Naive thymus-derived CD8-positive, alpha-beta T cell (primary cell): ENCODE measurements at regions not wholly inside any gene's neighbourhood (a gene's known extent, or its start where the extent isn't known, plus 50 kb on each side); places are given as distances from the start of the nearest gene placed in this dataset.

Experiments used
- ATAC-seq, 2 donors: fragments of 150-1000 bp; cut with Tn5 transposase in 1 of 2; sonication (Bioruptor Pico), chemical (Tn5 transposase) in 1 of 2; 1 replicate in 1 of 2; 2 replicates in 1 of 2; pipeline ENCODE4 v1.10.0; 2021; ENCODE audit warnings: mild to moderate bottlenecking in 2 of 2, moderate library complexity in 2 of 2
- POLR2A ChIA-PET: fragments of 350-600 bp; sonication (Branson Sonifier 250); formaldehyde crosslinking; loops from one replicate; lab custom pipeline; 2021; ENCODE audit warnings: antibody characterized with exemption; lab: Charles Lee
- DNase-seq, 10 donors: peaks; one replicate each; pipeline versions ENCODE4 v3.0.0 to v3.0.0-alpha.2; 2020 to 2022
- H3K27ac Mint-ChIP-seq, 10 donors: one replicate each; pipeline ENCODE4 v1.8.0; 2020 to 2022; ENCODE audit warnings: mild to moderate bottlenecking in 10 of 10, mixed read lengths in 10 of 10, moderate library complexity in 4 of 10, inconsistent platforms in 1 of 10
- H3K27me3 Mint-ChIP-seq, 5 donors: one replicate each; pipeline ENCODE4 v1.8.0; 2021 to 2022; ENCODE audit warnings: mixed read lengths in 5 of 5
- H3K36me3 Mint-ChIP-seq, 3 donors: one replicate each; pipeline ENCODE4 v1.8.0; 2020 to 2022; ENCODE audit warnings: mixed read lengths in 3 of 3, mild to moderate bottlenecking in 2 of 3, inconsistent platforms in 1 of 3
- H3K4me1 Mint-ChIP-seq, 4 donors: one replicate each; pipeline ENCODE4 v1.8.0; 2021 to 2022; ENCODE audit warnings: mixed read lengths in 4 of 4
- H3K4me3 Mint-ChIP-seq, 10 donors: one replicate each; pipeline ENCODE4 v1.8.0; 2020 to 2022; ENCODE audit warnings: mild to moderate bottlenecking in 10 of 10, mixed read lengths in 10 of 10, moderate library complexity in 6 of 10, inconsistent platforms in 1 of 10
- H3K9me3 Mint-ChIP-seq, 9 donors: one replicate each; pipeline ENCODE4 v1.8.0; 2020 to 2022; ENCODE audit warnings: mixed read lengths in 9 of 9, mild to moderate bottlenecking in 3 of 9, inconsistent platforms in 1 of 9, moderate library complexity in 1 of 9

GRCh38 chr1:20432341-20432740, 53.7 kb downstream of the CAMK2N1 start:
- no peak overlapping the region for H3K27ac Mint-ChIP-seq
- peaks cover 0 to 2% (median 0%) of the 10 kb centered on the region in 9 donors for H3K9me3 Mint-ChIP-seq
- DNase-seq (no peak), ATAC-seq (no peak)
- no peak overlapping the region for H3K4me3 Mint-ChIP-seq
- no peaks in the 10 kb centered on the region for H3K4me1 Mint-ChIP-seq
- H3K36me3 Mint-ChIP-seq = no peaks in the 10 kb centered on the region
- H3K27me3 Mint-ChIP-seq = peaks cover 23 to 95% (median 62%) of the 10 kb centered on the region in 5 donors
- POLR2A ChIA-PET = no interaction called here

GRCh38 chr1:20431176-20431460, 54.9 kb downstream of the CAMK2N1 start:
- H3K36me3 Mint-ChIP-seq = no peaks in the 10 kb centered on the region
- DNase-seq (no peak), ATAC-seq (no peak)
- H3K9me3 Mint-ChIP-seq = peaks cover 0 to 5% (median 0%) of the 10 kb centered on the region in 9 donors
- H3K27ac Mint-ChIP-seq = no peak overlapping the region
- POLR2A ChIA-PET = no interaction called here
- H3K4me1 Mint-ChIP-seq = no peaks in the 10 kb centered on the region
- peaks cover 23 to 88% (median 55%) of the 10 kb centered on the region in 5 donors for H3K27me3 Mint-ChIP-seq
- H3K4me3 Mint-ChIP-seq = no peak overlapping the region

- DNase-seq (peak in 5 of 10 donors; percentile 5 to 29 (median 9)), ATAC-seq (no peak)
- Mint-ChIP-seq H3K27ac (no peak overlapping the region), H3K27me3 (peaks cover 23 to 83% (median 51%) of the 10 kb centered on the region in 5 donors), H3K36me3 (no peaks in the 10 kb centered on the region), H3K4me1 (no peaks in the 10 kb centered on the region), H3K9me3 (peaks cover 0 to 11% (median under 1%) of the 10 kb centered on the region in 9 donors), H3K4me3 (no peak overlapping the region)
- POLR2A ChIA-PET = no interaction called here
These were observed 55.4 kb downstream of the CAMK2N1 start for GRCh38 chr1:20430355-20431175.

- Mint-ChIP-seq H3K27me3 (peaks cover 20 to 70% (median 39%) of the 10 kb centered on the region in 5 donors), H3K9me3 (peaks cover 0 to 23% (median 7%) of the 10 kb centered on the region in 9 donors), H3K27ac (no peak overlapping the region), H3K4me3 (no peak overlapping the region), H3K36me3 (no peaks in the 10 kb centered on the region), H3K4me1 (no peaks in the 10 kb centered on the region)
- DNase-seq (no peak), ATAC-seq (no peak)
- POLR2A ChIA-PET = no interaction called here
These were observed 56.7 kb downstream of the CAMK2N1 start for GRCh38 chr1:20429296-20429695.

- peaks cover 0 to 24% (median 8%) of the 10 kb centered on the region in 9 donors for H3K9me3 Mint-ChIP-seq
- no peaks in the 10 kb centered on the region for H3K4me1 Mint-ChIP-seq
- H3K27ac Mint-ChIP-seq = no peak overlapping the region
- ATAC-seq (no peak), DNase-seq (no peak)
- POLR2A ChIA-PET = no interaction called here
- H3K27me3 Mint-ChIP-seq = peaks cover 20 to 66% (median 36%) of the 10 kb centered on the region in 5 donors
- H3K36me3 Mint-ChIP-seq = peaks cover 0 to 1% (median 0%) of the 10 kb centered on the region in 3 donors
- no peak overlapping the region for H3K4me3 Mint-ChIP-seq
These were observed 57.2 kb downstream of the CAMK2N1 start for GRCh38 chr1:20428841-20429240.

GRCh38 chr1:20426923-20427322, 59.1 kb downstream of the CAMK2N1 start:
- DNase-seq (no peak), ATAC-seq (no peak)
- Mint-ChIP-seq H3K4me1 (no peaks in the 10 kb centered on the region), H3K9me3 (peaks cover 9 to 43% (median 18%) of the 10 kb centered on the region in 9 donors), H3K36me3 (peaks cover 0 to 17% (median 0%) of the 10 kb centered on the region in 3 donors), H3K27me3 (peaks cover 11 to 46% (median 27%) of the 10 kb centered on the region in 5 donors), H3K27ac (no peak overlapping the region), H3K4me3 (no peak overlapping the region)
- POLR2A ChIA-PET = no interaction called here

GRCh38 chr1:20426371-20426770, 59.6 kb downstream of the CAMK2N1 start:
- no peak for ATAC-seq
- POLR2A ChIA-PET = no interaction called here
- peaks cover 0 to 22% (median 0%) of the 10 kb centered on the region in 3 donors for H3K36me3 Mint-ChIP-seq
- H3K27ac Mint-ChIP-seq = no peak overlapping the region
- H3K4me3 Mint-ChIP-seq = no peak overlapping the region
- H3K9me3 Mint-ChIP-seq = peaks cover 9 to 49% (median 23%) of the 10 kb centered on the region in 9 donors
- no peaks in the 10 kb centered on the region for H3K4me1 Mint-ChIP-seq
- H3K27me3 Mint-ChIP-seq = peaks cover 9 to 41% (median 25%) of the 10 kb centered on the region in 5 donors
- no peak for DNase-seq

GRCh38 chr1:20425622-20426021, 60.4 kb downstream of the CAMK2N1 start:
- H3K4me1 Mint-ChIP-seq = no peaks in the 10 kb centered on the region
- H3K4me3 Mint-ChIP-seq = no peak overlapping the region
- ATAC-seq (no peak), DNase-seq (no peak)
- H3K27ac Mint-ChIP-seq = no peak overlapping the region
- peaks cover 9 to 55% (median 23%) of the 10 kb centered on the region in 9 donors for H3K9me3 Mint-ChIP-seq
- peaks cover 8 to 42% (median 22%) of the 10 kb centered on the region in 5 donors for H3K27me3 Mint-ChIP-seq
- peaks cover 0 to 23% (median 0%) of the 10 kb centered on the region in 3 donors for H3K36me3 Mint-ChIP-seq
- POLR2A ChIA-PET = no interaction called here

GRCh38 chr1:20423169-20423795, 62.7 kb downstream of the CAMK2N1 start:
- Mint-ChIP-seq H3K4me1 (no peaks in the 10 kb centered on the region), H3K9me3 (peaks cover 9 to 55% (median 23%) of the 10 kb centered on the region in 9 donors), H3K27me3 (peaks cover 19 to 42% (median 32%) of the 10 kb centered on the region in 5 donors), H3K4me3 (no peak overlapping the region), H3K36me3 (peaks cover 0 to 32% (median 0%) of the 10 kb centered on the region in 3 donors), H3K27ac (no peak overlapping the region)
- POLR2A ChIA-PET = no interaction called here
- ATAC-seq (no peak), DNase-seq (no peak)

GRCh38 chr1:20421441-20421840, 64.6 kb downstream of the CAMK2N1 start:
- Mint-ChIP-seq H3K27me3 (peaks cover 20 to 40% (median 33%) of the 10 kb centered on the region in 5 donors), H3K27ac (no peak overlapping the region), H3K36me3 (peaks cover 0 to 32% (median 0%) of the 10 kb centered on the region in 3 donors), H3K4me1 (no peaks in the 10 kb centered on the region), H3K4me3 (no peak overlapping the region), H3K9me3 (peaks cover 9 to 53% (median 23%) of the 10 kb centered on the region in 9 donors)
- DNase-seq = no peak
- POLR2A ChIA-PET = no interaction called here
- ATAC-seq = no peak

- DNase-seq (no peak), ATAC-seq (no peak)
- no peaks in the 10 kb centered on the region for H3K4me1 Mint-ChIP-seq
- no peak overlapping the region for H3K27ac Mint-ChIP-seq
- peaks cover 0 to 19% (median 10%) of the 10 kb centered on the region in 9 donors for H3K9me3 Mint-ChIP-seq
- H3K27me3 Mint-ChIP-seq = peaks cover 20 to 40% (median 36%) of the 10 kb centered on the region in 5 donors
- H3K4me3 Mint-ChIP-seq = no peak overlapping the region
- POLR2A ChIA-PET = no interaction called here
- H3K36me3 Mint-ChIP-seq = peaks cover 0 to 22% (median 0%) of the 10 kb centered on the region in 3 donors
These were observed 68.4 kb downstream of the CAMK2N1 start for GRCh38 chr1:20417581-20417980.

GRCh38 chr1:20416706-20417105, 69.3 kb downstream of the CAMK2N1 start:
- DNase-seq (no peak), ATAC-seq (no peak)
- no peak overlapping the region for H3K4me3 Mint-ChIP-seq
- no peak overlapping the region for H3K27ac Mint-ChIP-seq
- POLR2A ChIA-PET = no interaction called here
- H3K4me1 Mint-ChIP-seq = peaks cover 0 to 2% (median 0%) of the 10 kb centered on the region in 4 donors
- peaks cover 0 to 13% (median 0%) of the 10 kb centered on the region in 3 donors for H3K36me3 Mint-ChIP-seq
- peaks cover 0 to 10% (median 5%) of the 10 kb centered on the region in 9 donors for H3K9me3 Mint-ChIP-seq
- peaks cover 20 to 47% (median 38%) of the 10 kb centered on the region in 5 donors for H3K27me3 Mint-ChIP-seq

GRCh38 chr1:20413776-20414140, 72.3 kb downstream of the CAMK2N1 start:
- Mint-ChIP-seq H3K9me3 (no peaks in the 10 kb centered on the region), H3K4me3 (no peak overlapping the region), H3K36me3 (peaks cover 0 to 1% (median 0%) of the 10 kb centered on the region in 3 donors), H3K4me1 (peaks cover 0 to 3% (median 0%) of the 10 kb centered on the region in 4 donors), H3K27ac (no peak overlapping the region), H3K27me3 (peaks cover 8 to 26% (median 22%) of the 10 kb centered on the region in 5 donors)
- DNase-seq (no peak), ATAC-seq (no peak)
- POLR2A ChIA-PET = no interaction called here
